ENCODE measurements at regions not wholly inside any gene's neighbourhood (a gene's known extent, or its start where the extent isn't known, plus 50 kb on each side); places are given as distances from the start of the nearest gene placed in this dataset.

DNA sequence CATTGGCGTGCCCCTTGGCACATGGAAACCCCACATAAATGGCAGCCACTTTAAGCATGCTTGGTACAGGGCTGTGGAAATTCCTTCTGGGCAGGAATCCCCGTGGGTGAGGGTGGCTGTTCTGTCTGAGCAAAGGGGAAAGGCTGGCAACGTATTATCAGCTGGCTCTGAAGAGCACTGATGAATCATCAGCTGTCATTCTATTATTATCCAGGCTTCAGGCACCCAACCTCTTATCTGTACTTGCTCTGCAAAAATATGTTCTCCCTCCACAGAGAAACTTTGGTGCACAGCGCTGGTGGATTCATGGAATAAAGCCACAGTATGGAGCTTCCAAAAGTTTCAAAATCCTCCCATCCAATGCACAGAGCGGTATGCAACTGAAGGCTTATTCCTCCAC, 167.1 kb downstream of the TBX5 start:
- no peak for DNase-seq
- no peak for TF ChIP-seq CTCF (IDR thresholded peaks at IDR 0.05; ENCODE audit: low read depth, low read length)

GRCh38 chr12:114237230-114237629, 168.7 kb downstream of the TBX5 start:
- H3K27me3 ChIP-seq (ENCODE audit: insufficient read depth, low read depth, severe bottlenecking): peaks cover 57% of the 10 kb centered on the region
- H3K36me3 ChIP-seq: no peaks in the 10 kb centered on the region
- DNase-seq: no peak
- no peak for TF ChIP-seq CTCF (IDR thresholded peaks at IDR 0.05; ENCODE audit: low read depth, low read length)
- no peak overlapping the region for H3K4me3 ChIP-seq (ENCODE audit: low read depth, low read length)
- no peaks in the 10 kb centered on the region for H3K9me3 ChIP-seq (ENCODE audit: severe bottlenecking)
- no peak overlapping the region for H3K27ac ChIP-seq

More for the DNA sequence above, 167.1 kb downstream of the TBX5 start:
- Histone ChIP-seq H3K27me3 (ENCODE audit: insufficient read depth, low read depth, severe bottlenecking) (peaks cover 60% of the 10 kb centered on the region), H3K27ac (no peak overlapping the region), H3K9me3 (ENCODE audit: severe bottlenecking) (no peaks in the 10 kb centered on the region), H3K36me3 (no peaks in the 10 kb centered on the region), H3K4me3 (ENCODE audit: low read depth, low read length) (no peak overlapping the region)

DNA sequence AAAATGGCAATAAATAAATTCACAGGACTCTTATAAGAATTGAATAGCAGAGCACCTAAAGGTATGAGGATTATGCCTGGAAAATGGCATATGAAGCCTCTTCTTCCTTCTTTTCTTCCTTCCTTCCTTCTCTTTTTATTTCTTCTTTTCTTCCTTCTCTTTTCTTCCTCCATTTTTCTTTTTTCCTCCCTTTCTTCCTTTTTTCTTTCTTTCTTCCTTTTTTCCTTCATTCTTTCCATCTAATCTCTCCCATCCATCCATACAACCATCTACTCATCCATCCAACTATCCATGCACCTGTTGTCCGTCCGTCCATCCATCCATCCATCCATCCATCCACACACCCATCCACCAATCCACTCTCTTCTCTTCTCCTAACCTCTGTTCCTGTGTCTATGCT, 173.8 kb downstream of the TBX5 start:
- no peak overlapping the region for H3K27ac ChIP-seq
- H3K27me3 ChIP-seq (ENCODE audit: insufficient read depth, low read depth, severe bottlenecking): peaks cover 36% of the 10 kb centered on the region
- no peak overlapping the region for H3K4me3 ChIP-seq (ENCODE audit: low read depth, low read length)
- no peak for TF ChIP-seq CTCF (IDR thresholded peaks at IDR 0.05; ENCODE audit: low read depth, low read length)
- no peaks in the 10 kb centered on the region for H3K9me3 ChIP-seq (ENCODE audit: severe bottlenecking)
- no peak for DNase-seq
- H3K36me3 ChIP-seq: no peaks in the 10 kb centered on the region

DNA sequence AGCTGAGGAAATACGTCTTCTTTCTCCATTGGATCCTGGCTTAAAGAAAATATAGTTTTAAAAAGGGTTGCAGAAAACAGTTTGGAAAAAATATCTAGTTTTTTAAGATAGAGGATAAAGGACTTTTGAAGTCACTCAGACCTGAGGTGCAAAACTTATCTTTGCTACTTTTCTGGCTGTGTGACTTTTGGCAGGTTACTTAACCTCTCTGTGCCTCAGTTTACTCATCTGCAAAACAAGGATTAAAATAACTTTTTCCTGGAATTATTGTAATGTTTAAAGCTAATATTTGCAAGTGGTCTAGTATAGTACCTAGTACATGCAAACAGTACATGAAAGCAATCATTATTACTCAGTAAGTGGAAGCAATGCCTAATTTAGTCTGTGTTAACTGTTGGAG, 176.8 kb downstream of the TBX5 start:
- H3K27ac ChIP-seq: no peak overlapping the region
- H3K27me3 ChIP-seq (ENCODE audit: insufficient read depth, low read depth, severe bottlenecking): peaks cover 51% of the 10 kb centered on the region
- no peak overlapping the region for H3K4me3 ChIP-seq (ENCODE audit: low read depth, low read length)
- no peaks in the 10 kb centered on the region for H3K9me3 ChIP-seq (ENCODE audit: severe bottlenecking)
- no peak for TF ChIP-seq CTCF (IDR thresholded peaks at IDR 0.05; ENCODE audit: low read depth, low read length)
- no peaks in the 10 kb centered on the region for H3K36me3 ChIP-seq
- DNase-seq: no peak

DNA sequence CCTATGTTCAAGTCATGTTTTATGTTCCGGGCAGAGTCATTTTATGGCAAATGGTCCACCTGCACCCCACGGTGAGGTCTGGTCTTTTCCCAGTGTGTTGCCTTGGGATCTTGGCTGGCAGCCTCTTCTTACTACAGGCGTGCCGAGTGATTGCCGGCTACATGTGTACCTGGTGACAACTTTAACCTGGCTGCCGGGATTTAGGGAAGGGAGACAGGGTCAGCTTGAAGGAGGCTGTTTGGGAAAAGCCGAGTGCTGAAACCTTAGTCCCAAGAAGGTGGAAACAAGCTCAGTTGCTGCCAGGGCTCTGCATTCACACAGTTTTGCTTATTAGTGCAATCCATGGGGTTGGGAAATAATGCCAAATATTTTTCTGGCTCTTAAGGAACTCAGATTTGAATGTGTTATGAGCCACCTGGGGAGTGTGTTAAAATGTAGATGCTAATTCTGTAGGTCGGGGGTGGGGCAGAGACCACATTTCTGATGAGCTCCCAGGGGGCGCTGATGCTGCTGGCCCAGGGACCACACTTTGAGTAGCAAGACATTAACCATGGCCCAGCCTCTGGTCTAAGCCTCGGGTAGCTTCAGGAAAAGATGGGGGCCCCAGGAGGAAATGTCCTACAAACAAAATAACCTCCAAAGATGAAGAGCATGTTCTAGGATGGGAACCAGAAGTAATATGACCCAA, 179.6 kb downstream of the TBX5 start:
- no peaks in the 10 kb centered on the region for H3K36me3 ChIP-seq
- H3K9me3 ChIP-seq (ENCODE audit: severe bottlenecking): no peaks in the 10 kb centered on the region
- peaks cover 69% of the 10 kb centered on the region for H3K27me3 ChIP-seq (ENCODE audit: insufficient read depth, low read depth, severe bottlenecking)
- DNase-seq: no peak
- no peak overlapping the region for H3K4me3 ChIP-seq (ENCODE audit: low read depth, low read length)
- no peak overlapping the region for H3K27ac ChIP-seq
- no peak for TF ChIP-seq CTCF (IDR thresholded peaks at IDR 0.05; ENCODE audit: low read depth, low read length)

Data from WERI-Rb-1 (cell line).